Natural killer cell (primary cell): ENCODE measurements at regions not wholly inside any gene's neighbourhood (a gene's known extent, or its start where the extent isn't known, plus 50 kb on each side); places are given as distances from the start of the nearest gene placed in this dataset.
"Not testable (repeated sequence)": the region's sequence is repeated elsewhere in the genome, so short reads cannot be mapped to it uniquely, and the experiment has no call there.

Experiments
- ATAC-seq, 3 donors: fragments of 150-1000 bp in 2 of 3; fragments of 200-7000 bp in 1 of 3; cut with Tn5 transposase; 1 replicate in 1 of 3; 2 replicates in 2 of 3; pipeline ENCODE4 v1.10.0; 2021; ENCODE audit warnings: mild to moderate bottlenecking in 2 of 3, moderate library complexity in 2 of 3
- DNase-seq, 2 donors: peaks; one replicate each; pipeline versions ENCODE4 v3.0.0 to v3.0.0-alpha.2; 2013 to 2021; ENCODE audit warnings: mixed read lengths in 1 of 2
- H3K27ac ChIP-seq: one replicate; pipeline ENCODE4 v1.5.1; 2013; ENCODE audit warnings: mild to moderate bottlenecking, low read length
- H3K27me3 ChIP-seq: one replicate; pipeline ENCODE4 v1.6.1; 2013; ENCODE audit warnings: low read length; ENCODE audit not compliant: control insufficient read depth, insufficient read depth
- H3K36me3 ChIP-seq: one replicate; pipeline ENCODE4 v1.6.1; 2013; ENCODE audit warnings: low read length; ENCODE audit not compliant: control insufficient read depth, insufficient read depth
- H3K4me1 ChIP-seq: one replicate; pipeline ENCODE4 v1.6.1; 2013; ENCODE audit warnings: low read length; ENCODE audit not compliant: control insufficient read depth, insufficient read depth
- H3K4me3 ChIP-seq: one replicate; pipeline ENCODE4 v1.5.1; 2013; ENCODE audit warnings: low read length
- H3K9me3 ChIP-seq: one replicate; pipeline ENCODE4 v1.6.1; 2013; ENCODE audit warnings: low read length; ENCODE audit not compliant: control insufficient read depth, insufficient read depth
- H3K27ac Mint-ChIP-seq, 2 donors: one replicate each; pipeline ENCODE4 v1.8.0; 2022; ENCODE audit warnings: mild to moderate bottlenecking in 2 of 2, mixed read lengths in 2 of 2, moderate library complexity in 1 of 2
- H3K27me3 Mint-ChIP-seq, 2 donors: one replicate each; pipeline ENCODE4 v1.8.0; 2022; ENCODE audit warnings: low read depth in 2 of 2, mixed read lengths in 2 of 2
- H3K36me3 Mint-ChIP-seq: one replicate; pipeline ENCODE4 v1.8.0; 2022; ENCODE audit warnings: mixed read lengths
- H3K4me1 Mint-ChIP-seq, 2 donors: one replicate each; pipeline ENCODE4 v1.8.0; 2022; ENCODE audit warnings: mixed read lengths in 2 of 2
- H3K4me3 Mint-ChIP-seq: one replicate; pipeline ENCODE4 v1.8.0; 2022; ENCODE audit warnings: mild to moderate bottlenecking, moderate library complexity, mixed read lengths
- H3K9me3 Mint-ChIP-seq, 2 donors: one replicate each; pipeline ENCODE4 v1.8.0; 2022; ENCODE audit warnings: mixed read lengths in 2 of 2
- WGBS: methylation state at CpG from one replicate; pipeline ENCODE4 v1.1.7; 2013; ENCODE audit warnings: missing lambda C conversion rate; ENCODE audit not compliant: insufficient coverage; 5-methylcytosine and 5-hydroxymethylcytosine counted together
- intact Hi-C: fragments of 100-400 bp; cut with micrococcal nuclease; formaldehyde crosslinking; loops from one replicate; pipeline ENCODE4 v1.14.2; 2022
- TF ChIP-seq, protein P1 (sequence below): fragments of 200-600 bp; IDR thresholded peaks from one replicate; pipeline ENCODE4 v1.8.0; 2022; ENCODE audit warnings: antibody characterized with exemption

- no peak for ATAC-seq
- TF ChIP-seq, protein P1, sequence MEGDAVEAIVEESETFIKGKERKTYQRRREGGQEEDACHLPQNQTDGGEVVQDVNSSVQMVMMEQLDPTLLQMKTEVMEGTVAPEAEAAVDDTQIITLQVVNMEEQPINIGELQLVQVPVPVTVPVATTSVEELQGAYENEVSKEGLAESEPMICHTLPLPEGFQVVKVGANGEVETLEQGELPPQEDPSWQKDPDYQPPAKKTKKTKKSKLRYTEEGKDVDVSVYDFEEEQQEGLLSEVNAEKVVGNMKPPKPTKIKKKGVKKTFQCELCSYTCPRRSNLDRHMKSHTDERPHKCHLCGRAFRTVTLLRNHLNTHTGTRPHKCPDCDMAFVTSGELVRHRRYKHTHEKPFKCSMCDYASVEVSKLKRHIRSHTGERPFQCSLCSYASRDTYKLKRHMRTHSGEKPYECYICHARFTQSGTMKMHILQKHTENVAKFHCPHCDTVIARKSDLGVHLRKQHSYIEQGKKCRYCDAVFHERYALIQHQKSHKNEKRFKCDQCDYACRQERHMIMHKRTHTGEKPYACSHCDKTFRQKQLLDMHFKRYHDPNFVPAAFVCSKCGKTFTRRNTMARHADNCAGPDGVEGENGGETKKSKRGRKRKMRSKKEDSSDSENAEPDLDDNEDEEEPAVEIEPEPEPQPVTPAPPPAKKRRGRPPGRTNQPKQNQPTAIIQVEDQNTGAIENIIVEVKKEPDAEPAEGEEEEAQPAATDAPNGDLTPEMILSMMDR: no peak
- intact Hi-C loops: no loop called here
- no peak for DNase-seq
- Histone ChIP-seq H3K9me3 (no peaks in the 10 kb centered on the region), H3K36me3 (no peaks in the 10 kb centered on the region), H3K27ac (no peak overlapping the region), H3K4me3 (no peak overlapping the region), H3K27me3 (no peaks in the 10 kb centered on the region), H3K4me1 (no peaks in the 10 kb centered on the region)
- H3K9me3 Mint-ChIP-seq: peaks cover 4 to 10% of the 10 kb centered on the region in 2 donors
- H3K4me1 Mint-ChIP-seq: no peaks in the 10 kb centered on the region
- no peaks in the 10 kb centered on the region for H3K27me3 Mint-ChIP-seq
- H3K4me3 Mint-ChIP-seq: no peak overlapping the region
- no peak overlapping the region for H3K27ac Mint-ChIP-seq
- no peaks in the 10 kb centered on the region for H3K36me3 Mint-ChIP-seq
Measured at GRCh38 chr2:184394642-184395041, 203.7 kb upstream of the ZNF804A start.

DNA sequence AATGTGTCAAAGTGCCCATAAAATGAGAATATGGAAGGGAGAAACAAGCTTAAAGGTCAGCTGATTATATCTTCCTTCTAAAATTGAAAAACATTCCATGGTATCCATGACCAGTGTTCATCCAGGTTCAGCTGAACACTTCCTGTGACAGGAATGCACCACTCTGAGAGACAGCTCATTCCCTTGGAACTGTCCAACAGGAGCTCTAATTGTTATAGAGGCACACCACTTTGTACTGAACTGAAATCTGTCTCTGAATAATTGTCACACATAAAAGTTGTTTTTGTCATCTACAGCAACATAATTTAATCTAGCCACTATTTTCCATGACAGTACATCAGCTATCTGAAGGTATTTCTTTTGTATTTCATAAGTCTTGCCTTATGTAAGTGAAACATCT is 195.9 kb upstream of the ZNF804A start:
- H3K27ac ChIP-seq: no peak overlapping the region
- no peak overlapping the region for H3K27ac Mint-ChIP-seq
- no peaks in the 10 kb centered on the region for H3K27me3 ChIP-seq
- TF ChIP-seq, protein P1: no peak
- no peak overlapping the region for H3K4me3 Mint-ChIP-seq
- peaks cover 2% of the 10 kb centered on the region for H3K36me3 Mint-ChIP-seq
- no peak for DNase-seq
- H3K4me1 Mint-ChIP-seq: no peaks in the 10 kb centered on the region
- H3K9me3 Mint-ChIP-seq: peaks cover 6 to 7% of the 10 kb centered on the region in 2 donors
- H3K36me3 ChIP-seq: no peaks in the 10 kb centered on the region
- no peaks in the 10 kb centered on the region for H3K27me3 Mint-ChIP-seq
- H3K4me1 ChIP-seq: no peaks in the 10 kb centered on the region
- ATAC-seq: no peak
- H3K4me3 ChIP-seq: no peak overlapping the region
- H3K9me3 ChIP-seq: peaks cover 12% of the 10 kb centered on the region
- intact Hi-C loops: no loop called here

GRCh38 chr2:184407041-184407630 is 191.2 kb upstream of the ZNF804A start:
- H3K4me1 ChIP-seq, H3K27me3 Mint-ChIP-seq, H3K4me3 Mint-ChIP-seq, H3K27ac ChIP-seq, H3K27ac Mint-ChIP-seq, H3K4me3 ChIP-seq, ATAC-seq, H3K4me1 Mint-ChIP-seq, H3K9me3 Mint-ChIP-seq, H3K27me3 ChIP-seq, DNase-seq, intact Hi-C loops, H3K36me3 Mint-ChIP-seq, H3K36me3 ChIP-seq: not testable (repeated sequence)
- peaks cover 12% of the 10 kb centered on the region for H3K9me3 ChIP-seq
- WGBS: 86% methylated on average over 7 of the region's 7 CpGs

DNA sequence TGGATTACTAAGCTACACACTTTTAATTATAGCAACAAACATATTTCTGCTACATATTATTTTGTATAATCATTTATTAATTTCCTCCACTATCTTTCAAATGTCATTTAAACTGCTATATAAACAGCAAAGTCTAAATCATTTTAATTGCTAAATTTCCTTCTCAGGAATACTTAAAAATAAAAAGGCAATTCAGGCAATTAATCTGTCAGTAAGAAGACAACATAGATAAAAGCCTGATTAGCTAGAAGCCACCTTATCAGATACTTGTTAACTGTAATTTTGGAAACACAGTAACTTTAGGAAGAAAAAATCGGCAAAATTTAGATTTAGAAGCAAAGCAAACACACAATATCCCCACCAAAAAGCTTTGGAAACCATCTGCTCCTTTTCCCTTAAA is 188.2 kb upstream of the ZNF804A start:
- H3K4me3 ChIP-seq: no peak overlapping the region
- Mint-ChIP-seq H3K9me3 (peaks cover 9 to 17% of the 10 kb centered on the region in 2 donors), H3K4me3 (no peak overlapping the region), H3K36me3 (peaks cover 7% of the 10 kb centered on the region), H3K27me3 (no peaks in the 10 kb centered on the region), H3K4me1 (no peaks in the 10 kb centered on the region), H3K27ac (no peak overlapping the region)
- no peaks in the 10 kb centered on the region for H3K4me1 ChIP-seq
- H3K36me3 ChIP-seq: no peaks in the 10 kb centered on the region
- TF ChIP-seq, protein P1: no peak
- ATAC-seq: no peak
- intact Hi-C loops: no loop called here
- H3K27me3 ChIP-seq: no peaks in the 10 kb centered on the region
- WGBS: 100% methylated on average over 1 of the region's 1 CpG
- H3K9me3 ChIP-seq: peaks cover 8% of the 10 kb centered on the region
- DNase-seq: no peak
- no peak overlapping the region for H3K27ac ChIP-seq
